Daoy (cell line): ENCODE measurements at regions not wholly inside any gene's neighbourhood (a gene's known extent, or its start where the extent isn't known, plus 50 kb on each side); places are given as distances from the start of the nearest gene placed in this dataset.
A peak's percentile ranks its signal among the peaks of the same experiment; 100 is the strongest.

Experiments used
- DNase-seq: peaks from one replicate; pipeline ENCODE4 v3.0.0-alpha.2; 2015; ENCODE audit warnings: low read depth

- no peak for DNase-seq
Measured at GRCh38 chr6:43968110-43968965, 158.9 kb downstream of the MRPL14 start.

GRCh38 chr6:43967719-43968091 lies 159.5 kb downstream of the MRPL14 start:
- no peak for DNase-seq

GRCh38 chr6:43966853-43967718 lies 160.2 kb downstream of the MRPL14 start:
- no peak for DNase-seq

GRCh38 chr6:43966374-43966658 lies 160.9 kb downstream of the MRPL14 start:
- DNase-seq = no peak

- DNase-seq = no peak
Measured at GRCh38 chr6:43965628-43966373, 161.5 kb downstream of the MRPL14 start.

GRCh38 chr6:43964659-43965570 lies 162.3 kb downstream of the MRPL14 start:
- no peak for DNase-seq

- no peak for DNase-seq
Measured at GRCh38 chr6:43963877-43964658, 163.2 kb downstream of the MRPL14 start.

- no peak for DNase-seq
Measured at GRCh38 chr6:43963203-43963602, 164.0 kb downstream of the MRPL14 start.

- no peak for DNase-seq
Measured at GRCh38 chr6:43962458-43962857, 164.8 kb downstream of the MRPL14 start.

- DNase-seq = no peak
Measured at GRCh38 chr6:43957273-43957672, 170.0 kb downstream of the MRPL14 start.

- DNase-seq = no peak
Measured at GRCh38 chr6:43956478-43956877, 170.8 kb downstream of the MRPL14 start.

GRCh38 chr6:43954311-43955131 lies 172.7 kb downstream of the MRPL14 start:
- peak; percentile 1 for DNase-seq

GRCh38 chr6:43953794-43954310 lies 173.4 kb downstream of the MRPL14 start:
- peak; percentile 17 for DNase-seq

- peak; percentile 0 for DNase-seq
Measured at GRCh38 chr6:43953256-43953655, 174.0 kb downstream of the MRPL14 start.

GRCh38 chr6:43952746-43953145 lies 174.5 kb downstream of the MRPL14 start:
- DNase-seq = peak; percentile 15

GRCh38 chr6:43951756-43952675 lies 175.2 kb downstream of the MRPL14 start:
- DNase-seq = peak; percentile 60

- peak; percentile 74 for DNase-seq
Measured at GRCh38 chr6:43951063-43951755, 176.0 kb downstream of the MRPL14 start.

GRCh38 chr6:43950731-43951062 lies 176.6 kb downstream of the MRPL14 start:
- DNase-seq = no peak
